AML-193 (cell line): ENCODE measurements at regions not wholly inside any gene's neighbourhood (a gene's known extent, or its start where the extent isn't known, plus 50 kb on each side); places are given as distances from the start of the nearest gene placed in this dataset.

ENCODE experiments used
- DNase-seq, 2 experiments: peaks; one replicate each; lab custom pipeline; 2025; lab: John Stamatoyannopoulos, UW

GRCh38 chr6:78390066-78390465 is 477.3 kb upstream of the IRAK1BP1 start:
- no peak for DNase-seq

- no peak for DNase-seq
Observed at GRCh38 chr6:78397499-78397898, 469.9 kb upstream of the IRAK1BP1 start.

GRCh38 chr6:78398292-78398691 is 469.1 kb upstream of the IRAK1BP1 start:
- DNase-seq, result no peak

GRCh38 chr6:78400076-78400475 is 467.3 kb upstream of the IRAK1BP1 start:
- no peak for DNase-seq

GRCh38 chr6:78427386-78427785 is 440.0 kb upstream of the IRAK1BP1 start:
- no peak for DNase-seq

- DNase-seq, result no peak
Observed at GRCh38 chr6:78430521-78430920, 436.8 kb upstream of the IRAK1BP1 start.

- DNase-seq, result no peak
Observed at GRCh38 chr6:78435671-78436070, 431.7 kb upstream of the IRAK1BP1 start.

GRCh38 chr6:78436335-78436734 is 431.0 kb upstream of the IRAK1BP1 start:
- DNase-seq, result peak; percentile 64 to 69

- no peak for DNase-seq
Observed at GRCh38 chr6:78438135-78438534, 429.2 kb upstream of the IRAK1BP1 start.

- no peak for DNase-seq
Observed at GRCh38 chr6:78460711-78461110, 406.6 kb upstream of the IRAK1BP1 start.

- no peak for DNase-seq
Observed at GRCh38 chr6:78462728-78463127, 404.6 kb upstream of the IRAK1BP1 start.

- DNase-seq, result no peak
Observed at GRCh38 chr6:78465059-78465634, 402.2 kb upstream of the IRAK1BP1 start.

GRCh38 chr6:78476561-78476960 is 390.8 kb upstream of the IRAK1BP1 start:
- no peak for DNase-seq

GRCh38 chr6:78482801-78483552 is 384.4 kb upstream of the IRAK1BP1 start:
- DNase-seq, result no peak

GRCh38 chr6:78483553-78484197 is 383.7 kb upstream of the IRAK1BP1 start:
- DNase-seq, result no peak

- DNase-seq, result no peak
Observed at GRCh38 chr6:78484198-78485064, 382.9 kb upstream of the IRAK1BP1 start.

GRCh38 chr6:78487401-78487800 is 379.9 kb upstream of the IRAK1BP1 start:
- DNase-seq, result no peak

- DNase-seq, result no peak
Observed at GRCh38 chr6:78489874-78490273, 377.5 kb upstream of the IRAK1BP1 start.

GRCh38 chr6:78492351-78493017 is 374.9 kb upstream of the IRAK1BP1 start:
- DNase-seq, result no peak

- no peak for DNase-seq
Observed at GRCh38 chr6:78500299-78501089, 366.9 kb upstream of the IRAK1BP1 start.

- no peak for DNase-seq
Observed at GRCh38 chr6:78502386-78502887, 364.9 kb upstream of the IRAK1BP1 start.
